Prostate gland (tissue), 2 donors: ENCODE measurements at regions not wholly inside any gene's neighbourhood (a gene's known extent, or its start where the extent isn't known, plus 50 kb on each side); places are given as distances from the start of the nearest gene placed in this dataset.
"Not testable (repeated sequence)": the region's sequence is repeated elsewhere in the genome, so short reads cannot be mapped to it uniquely, and the experiment has no call there.

Experiments used
- POLR2A ChIP-seq: fragments of 450-650 bp; IDR thresholded peaks from one replicate; pipeline ENCODE4 v1.6.1; 2016; ENCODE audit warnings: antibody characterized with exemption, mild to moderate bottlenecking
- TF ChIP-seq, protein P1 (sequence below), 4 experiments: fragments of 200-600 bp in 2 of 4; fragments of 450-650 bp in 2 of 4; sonication (generic) in 2 of 4; IDR thresholded peaks; 1 replicate in 3 of 4; 2 replicates in 1 of 4; pipeline ENCODE4 v1.5.1; 2016 to 2019; ENCODE audit warnings: antibody characterized with exemption in 4 of 4, mild to moderate bottlenecking in 2 of 4, moderate library complexity in 2 of 4

GRCh38 chr7:146043310-146043709 is 73.3 kb upstream of the CNTNAP2 start:
- TF ChIP-seq, protein P1, sequence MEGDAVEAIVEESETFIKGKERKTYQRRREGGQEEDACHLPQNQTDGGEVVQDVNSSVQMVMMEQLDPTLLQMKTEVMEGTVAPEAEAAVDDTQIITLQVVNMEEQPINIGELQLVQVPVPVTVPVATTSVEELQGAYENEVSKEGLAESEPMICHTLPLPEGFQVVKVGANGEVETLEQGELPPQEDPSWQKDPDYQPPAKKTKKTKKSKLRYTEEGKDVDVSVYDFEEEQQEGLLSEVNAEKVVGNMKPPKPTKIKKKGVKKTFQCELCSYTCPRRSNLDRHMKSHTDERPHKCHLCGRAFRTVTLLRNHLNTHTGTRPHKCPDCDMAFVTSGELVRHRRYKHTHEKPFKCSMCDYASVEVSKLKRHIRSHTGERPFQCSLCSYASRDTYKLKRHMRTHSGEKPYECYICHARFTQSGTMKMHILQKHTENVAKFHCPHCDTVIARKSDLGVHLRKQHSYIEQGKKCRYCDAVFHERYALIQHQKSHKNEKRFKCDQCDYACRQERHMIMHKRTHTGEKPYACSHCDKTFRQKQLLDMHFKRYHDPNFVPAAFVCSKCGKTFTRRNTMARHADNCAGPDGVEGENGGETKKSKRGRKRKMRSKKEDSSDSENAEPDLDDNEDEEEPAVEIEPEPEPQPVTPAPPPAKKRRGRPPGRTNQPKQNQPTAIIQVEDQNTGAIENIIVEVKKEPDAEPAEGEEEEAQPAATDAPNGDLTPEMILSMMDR (IDR thresholded peaks at IDR 0.05), result not testable (repeated sequence)
- TF ChIP-seq POLR2A, result not testable (repeated sequence)
